Mammary epithelial cell (primary cell): ENCODE measurements at regions not wholly inside any gene's neighbourhood (a gene's known extent, or its start where the extent isn't known, plus 50 kb on each side); places are given as distances from the start of the nearest gene placed in this dataset.

Source experiments
- CTCF ChIP-seq, 2 donors: IDR thresholded peaks in 1 of 2; conservative IDR thresholded peaks in 1 of 2; 2 replicates each; pipeline ENCODE4 v1.5.1; 2011 to 2012; ENCODE audit warnings: inconsistent platforms in 2 of 2, low read length in 2 of 2, mild to moderate bottlenecking in 2 of 2, control low read depth in 1 of 2, low read depth in 1 of 2; ENCODE audit not compliant: insufficient read depth in 1 of 2; ENCODE audit errors: extremely low read depth in 1 of 2
- EZH2 ChIP-seq: IDR thresholded peaks from 2 replicates; pipeline ENCODE4 v1.6.1; 2012; ENCODE audit warnings: low read length, inconsistent platforms, borderline replicate concordance

DNA sequence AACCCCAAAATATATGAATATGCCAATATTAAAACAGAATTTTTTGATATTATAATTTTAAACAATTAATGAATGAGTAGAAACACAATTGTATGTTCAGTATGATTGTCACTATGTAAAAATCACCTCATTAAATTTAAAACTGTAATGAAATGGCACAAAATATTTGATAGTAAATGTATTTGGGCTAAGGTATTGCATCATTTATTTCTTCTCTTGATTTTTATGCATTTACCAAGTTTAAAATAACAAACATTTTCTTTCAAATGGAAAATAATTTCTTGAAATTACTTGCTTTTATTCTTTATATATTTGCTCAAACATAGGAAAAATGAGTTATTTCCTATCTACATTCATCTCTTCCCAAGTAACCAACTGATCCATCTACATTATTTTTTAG, 782.6 kb downstream of the KCNJ3 start:
- TF ChIP-seq CTCF (conservative IDR thresholded peaks at IDR 0.05 in 1 of 2, IDR thresholded peaks at IDR 0.05 in 1 of 2; ENCODE audit: extremely low read depth in 1 of 2, insufficient read depth in 1 of 2, low read depth in 1 of 2, low read length in 2 of 2) (no peak), EZH2 (no peak)
